CD4-positive, alpha-beta T cell treated with Interleukin-6 for 4 hours (primary cell): ENCODE measurements at regions not wholly inside any gene's neighbourhood (a gene's known extent, or its start where the extent isn't known, plus 50 kb on each side); places are given as distances from the start of the nearest gene placed in this dataset.
"Not testable (repeated sequence)": the region's sequence is repeated elsewhere in the genome, so short reads cannot be mapped to it uniquely, and the experiment has no call there.

Source experiments
- DNase-seq: peaks from one replicate; pipeline ENCODE4 v3.0.0-alpha.2; 2020; ENCODE audit warnings: mixed read lengths

DNA sequence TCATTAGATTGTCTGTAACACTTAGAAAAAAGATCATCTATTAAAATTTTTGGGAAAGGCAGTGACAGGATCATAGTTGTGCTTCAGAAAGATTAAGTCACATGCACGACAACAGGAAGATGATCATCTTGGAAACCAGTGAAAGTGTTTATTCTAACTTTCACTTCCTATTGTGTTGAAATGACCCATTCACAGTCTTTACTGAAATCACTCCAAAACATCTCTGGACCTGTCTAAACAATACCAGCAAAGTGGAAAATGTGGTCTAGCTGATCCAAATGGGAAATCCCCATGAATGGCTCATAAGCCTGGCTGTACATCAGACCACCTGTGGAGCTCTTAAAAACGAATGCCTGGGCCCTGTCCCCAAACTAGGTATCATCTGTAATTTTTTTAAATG, 111.1 kb upstream of the ETV3 start:
- no peak for DNase-seq

DNA sequence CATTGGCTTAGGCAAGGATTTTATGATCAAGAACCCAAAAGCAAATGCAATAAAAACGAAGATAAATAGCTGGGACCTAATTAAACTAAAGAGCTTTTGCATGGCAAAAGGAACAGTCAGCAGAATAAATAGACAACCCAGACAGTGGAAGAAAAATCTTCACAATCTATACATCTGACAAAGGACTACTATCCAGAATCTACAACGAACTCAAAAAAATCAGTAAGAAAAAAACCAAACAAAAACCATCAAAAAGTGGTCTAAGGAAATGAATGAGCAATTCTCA, 109.5 kb upstream of the ETV3 start:
- DNase-seq = not testable (repeated sequence)

DNA sequence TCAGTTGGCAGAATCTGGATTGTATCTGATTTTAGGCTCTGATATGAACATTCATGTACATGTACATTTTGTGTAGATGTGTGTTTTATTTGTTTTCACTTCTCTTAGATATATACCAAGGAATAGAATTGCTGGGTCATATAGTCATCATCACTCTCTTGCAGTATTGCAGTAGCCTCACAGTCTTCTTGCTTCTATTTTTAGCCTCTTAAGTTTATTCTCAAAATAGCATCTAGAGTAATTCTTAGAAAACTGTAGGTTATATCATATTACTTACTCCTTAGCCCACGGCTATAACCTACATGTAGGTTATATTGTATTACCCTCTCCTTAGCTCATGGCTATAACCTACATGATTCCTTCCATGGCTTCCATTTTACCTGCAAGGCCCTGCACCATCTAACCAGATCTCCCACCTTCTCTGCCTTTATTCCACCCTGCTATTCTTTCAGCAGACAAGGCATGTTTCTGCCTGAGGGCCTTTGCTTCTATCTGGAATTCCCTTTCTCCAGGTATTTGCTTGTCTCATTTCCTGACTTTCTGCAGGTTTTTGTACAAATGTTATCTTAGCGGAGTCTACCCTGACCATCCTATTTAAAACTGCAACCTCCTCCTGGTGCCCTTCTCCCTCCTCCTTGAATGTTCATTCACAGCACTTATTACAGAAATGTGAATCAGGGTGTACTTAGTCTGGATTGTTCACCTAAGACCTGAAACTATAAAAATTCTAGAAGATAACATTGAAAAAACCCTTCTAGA, 109.0 kb upstream of the ETV3 start:
- no peak for DNase-seq

DNA sequence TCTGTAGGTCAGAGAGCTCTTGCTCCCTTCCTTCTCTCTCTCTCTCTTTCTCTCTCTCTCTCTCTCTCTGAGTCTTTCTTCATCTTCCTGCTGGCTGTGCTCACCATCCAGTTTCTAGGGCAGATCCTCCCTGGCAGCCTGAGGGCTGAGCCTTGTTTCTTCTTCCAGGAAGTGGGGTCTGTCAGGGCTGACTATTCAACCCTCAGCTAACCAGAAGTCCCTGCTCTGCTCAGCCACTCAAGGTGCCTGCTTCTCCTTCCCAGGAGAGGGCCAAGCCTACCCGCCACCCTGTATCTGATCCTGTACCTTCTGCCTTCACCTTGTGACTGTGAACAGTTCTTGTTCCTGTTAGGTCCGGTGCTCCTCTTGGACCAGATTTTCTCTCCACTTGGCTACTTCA, 107.6 kb upstream of the ETV3 start:
- no peak for DNase-seq

DNA sequence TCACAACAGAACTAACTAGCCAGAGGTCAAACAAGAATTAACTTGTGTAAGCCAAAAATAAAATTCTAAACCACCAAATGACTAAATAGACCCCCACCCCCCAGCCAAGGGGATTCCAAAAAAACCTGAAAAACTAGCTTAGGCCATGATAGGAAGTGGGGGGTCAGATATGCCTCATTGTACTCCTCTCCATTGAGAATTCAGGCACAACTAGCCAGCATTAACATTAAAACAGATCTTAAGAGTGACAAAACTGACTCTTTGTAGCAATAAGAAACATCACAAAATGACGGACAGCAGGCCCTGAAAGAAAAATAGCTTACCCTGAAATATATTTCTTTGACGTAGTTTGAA, 103.0 kb upstream of the ETV3 start:
- DNase-seq = no peak

DNA sequence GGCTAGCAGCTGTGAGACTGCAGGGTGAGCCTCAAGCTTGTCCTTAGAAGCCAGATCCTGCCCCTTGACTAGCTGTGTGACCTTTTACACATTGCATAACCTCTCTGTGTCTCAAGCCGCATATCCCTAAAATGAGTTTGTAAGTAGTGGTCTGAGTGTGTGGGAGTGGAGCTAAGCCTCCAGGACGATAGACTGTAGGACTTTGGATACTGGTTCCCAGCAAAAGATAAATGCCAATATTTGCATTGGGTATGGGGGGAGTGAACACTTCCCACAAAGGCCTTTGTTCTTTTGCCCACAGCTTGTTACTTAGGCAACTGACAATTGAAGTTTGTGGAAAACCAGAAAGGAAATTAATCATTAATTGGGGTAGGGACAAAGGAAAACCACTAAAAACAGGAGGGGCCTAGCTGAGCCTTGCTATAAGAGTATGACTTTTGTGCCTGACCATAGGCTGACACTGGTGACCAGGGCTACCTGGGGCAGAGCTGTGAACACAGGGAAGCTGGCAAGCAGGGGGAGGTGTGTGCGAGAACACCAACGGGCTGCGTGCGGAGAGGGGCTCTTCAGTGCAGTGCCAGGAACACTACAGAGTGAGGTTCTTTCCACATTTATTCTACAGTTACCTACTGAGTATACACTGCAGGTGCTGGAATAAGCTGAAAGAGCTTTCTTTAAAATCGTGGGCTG, 102.4 kb upstream of the ETV3 start:
- no peak for DNase-seq

DNA sequence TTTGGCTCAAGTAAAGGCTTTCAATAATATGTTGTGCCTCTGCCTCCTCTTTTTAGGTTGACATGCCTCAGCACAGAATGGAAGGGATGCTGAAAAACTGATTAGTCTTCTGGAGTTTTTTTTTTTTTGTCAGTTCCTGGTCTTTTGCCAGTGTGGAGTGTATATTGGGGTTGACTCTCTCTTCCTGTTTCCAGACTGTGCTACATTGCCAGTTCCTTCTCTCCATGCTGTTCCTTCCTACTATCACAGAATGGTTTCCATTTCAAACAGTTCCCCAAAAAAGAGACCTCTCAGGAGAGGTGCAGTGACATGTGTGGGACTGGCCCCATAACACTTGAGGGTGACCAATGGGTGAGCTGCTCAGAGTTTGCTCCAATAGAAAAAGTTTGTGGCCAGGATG, 101.7 kb upstream of the ETV3 start:
- no peak for DNase-seq

DNA sequence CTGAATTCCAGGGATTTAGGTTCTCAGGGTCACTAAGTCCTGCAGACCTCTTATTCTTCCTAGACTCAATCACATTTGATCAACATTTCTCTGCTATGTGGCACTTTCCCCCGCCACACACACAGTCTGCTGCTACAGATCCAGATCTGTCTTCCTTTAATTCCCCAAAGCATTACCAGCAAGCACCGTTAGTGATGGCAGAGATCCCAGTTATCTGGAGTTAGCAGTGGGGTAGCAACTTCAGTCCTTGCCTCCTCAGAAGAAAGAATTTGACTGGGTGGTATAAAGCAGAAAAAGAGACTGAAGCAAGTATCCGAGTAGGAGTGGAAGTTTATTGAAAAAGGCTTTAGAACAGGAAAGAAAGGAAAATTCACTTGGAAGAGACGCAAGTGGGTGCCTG, 100.4 kb upstream of the ETV3 start:
- no peak for DNase-seq

DNA sequence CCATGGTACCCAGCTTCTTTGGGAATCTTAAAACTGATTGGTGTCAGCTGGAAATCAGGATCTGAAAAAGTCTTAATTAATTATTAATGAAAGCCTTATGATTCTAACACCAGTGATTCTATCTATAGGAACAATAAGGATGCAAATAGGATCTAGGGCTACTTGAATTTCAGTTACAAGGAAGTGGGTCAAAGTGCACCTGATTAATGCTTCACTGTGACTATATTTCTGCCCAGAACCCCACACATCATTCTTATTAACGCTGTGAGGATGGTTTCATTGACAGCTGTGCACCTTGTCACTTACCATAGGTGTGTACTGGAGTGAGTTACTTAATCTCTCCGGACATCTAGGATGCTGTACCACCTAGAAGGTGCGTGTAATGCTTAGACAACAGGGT, 99.8 kb upstream of the ETV3 start:
- DNase-seq = no peak

DNA sequence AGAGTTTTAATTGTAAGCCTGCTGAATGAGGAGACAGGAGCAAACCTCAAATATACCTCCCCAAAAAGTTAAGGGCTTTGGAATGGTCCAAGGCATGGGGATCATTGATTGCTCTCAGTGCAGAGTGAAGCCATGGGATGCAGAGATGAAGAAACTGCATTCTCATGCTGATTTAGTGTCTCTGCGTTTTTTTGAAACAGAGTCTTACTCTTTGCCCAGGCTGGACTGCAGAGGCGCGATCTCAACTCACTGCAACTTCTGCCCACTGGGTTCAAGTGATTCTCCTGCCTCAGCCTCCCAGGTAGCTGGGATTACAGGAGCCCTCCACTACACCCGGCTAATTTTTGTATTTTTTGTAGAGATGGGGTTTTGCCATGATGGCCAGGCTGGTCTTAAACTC, 99.3 kb upstream of the ETV3 start:
- no peak for DNase-seq

DNA sequence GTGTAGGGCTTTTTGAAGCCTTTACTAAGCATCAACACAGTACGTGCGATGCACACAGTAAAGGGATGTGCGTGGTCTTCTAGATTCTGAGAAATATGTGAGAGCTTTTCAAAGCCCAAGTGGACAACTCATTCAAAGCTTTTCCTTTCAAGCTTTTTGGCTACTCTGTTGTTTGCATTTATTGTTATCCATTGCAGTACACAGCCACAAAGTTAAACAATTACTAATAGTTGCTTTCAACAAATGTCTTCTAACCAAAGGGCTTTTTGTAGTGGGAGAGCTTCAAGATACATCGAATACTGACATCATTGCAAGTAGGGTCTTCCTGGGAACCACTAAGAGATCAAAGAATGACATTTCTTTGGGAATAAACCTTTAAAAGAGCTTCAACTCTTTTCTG, 97.9 kb upstream of the ETV3 start:
- no peak for DNase-seq

DNA sequence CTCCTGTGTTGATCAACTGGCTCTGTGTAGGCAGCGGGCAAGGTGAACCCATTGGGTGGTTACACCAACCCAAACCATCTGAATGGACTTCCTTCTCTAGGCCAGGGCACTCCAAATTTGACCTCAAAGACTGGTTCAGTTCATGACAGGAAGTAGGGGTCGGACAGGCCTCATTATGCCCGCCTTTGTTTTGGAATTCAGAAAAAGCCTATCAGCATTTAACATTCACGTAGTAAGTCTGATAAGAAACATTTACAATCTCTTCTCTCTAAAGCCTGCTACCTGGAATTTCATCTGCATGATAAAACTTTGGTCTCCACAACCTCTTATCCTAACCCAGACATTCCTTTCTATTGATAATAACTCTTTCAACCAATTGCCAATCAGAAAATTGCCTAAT, 97.1 kb upstream of the ETV3 start:
- no peak for DNase-seq

DNA sequence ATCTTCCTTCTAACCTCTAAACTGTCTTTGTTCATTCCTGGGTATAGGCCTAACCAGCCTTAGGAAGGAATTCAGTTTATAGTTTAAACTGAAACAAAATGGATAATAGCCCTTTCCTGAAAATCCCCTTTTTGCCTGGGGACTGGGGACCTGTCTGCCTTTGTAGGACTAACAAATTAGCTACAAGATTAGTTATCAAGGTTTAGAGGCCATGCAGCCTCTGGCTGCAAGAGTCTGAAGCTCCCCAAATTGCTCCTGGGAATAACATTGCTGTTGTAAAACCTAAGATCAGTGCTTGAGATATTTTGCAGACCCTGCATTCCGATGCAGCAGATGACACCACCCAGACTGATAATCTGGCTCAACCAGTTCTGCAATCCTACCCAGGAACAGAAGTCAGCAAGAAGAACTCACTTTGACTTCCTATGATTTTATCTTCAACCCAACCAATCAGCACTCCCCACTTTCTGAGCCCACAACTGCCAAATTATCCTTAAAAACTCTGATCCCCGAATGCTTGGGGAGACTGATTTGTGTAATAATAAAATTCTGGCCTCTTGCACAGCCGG, 96.6 kb upstream of the ETV3 start:
- no peak for DNase-seq

DNA sequence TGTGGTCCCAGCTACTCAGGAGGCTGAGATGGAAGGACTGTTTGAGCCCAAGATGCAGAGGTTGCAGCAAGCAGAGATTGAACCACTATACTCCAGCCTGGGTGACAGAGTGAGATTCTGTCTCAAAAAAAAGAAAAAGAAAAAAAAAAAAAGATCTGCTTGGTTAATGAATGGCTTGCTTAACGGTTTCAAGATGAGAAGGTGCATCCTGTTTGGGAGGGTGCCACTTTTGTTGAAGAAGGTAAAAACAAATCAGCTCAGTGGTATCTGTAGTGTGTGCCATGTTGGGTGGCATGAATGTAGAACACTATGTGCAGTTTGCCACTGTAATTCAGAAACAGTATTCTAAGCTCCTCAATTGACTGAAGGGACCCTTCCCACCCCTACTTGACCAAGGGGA, 94.9 kb upstream of the ETV3 start:
- no peak for DNase-seq

DNA sequence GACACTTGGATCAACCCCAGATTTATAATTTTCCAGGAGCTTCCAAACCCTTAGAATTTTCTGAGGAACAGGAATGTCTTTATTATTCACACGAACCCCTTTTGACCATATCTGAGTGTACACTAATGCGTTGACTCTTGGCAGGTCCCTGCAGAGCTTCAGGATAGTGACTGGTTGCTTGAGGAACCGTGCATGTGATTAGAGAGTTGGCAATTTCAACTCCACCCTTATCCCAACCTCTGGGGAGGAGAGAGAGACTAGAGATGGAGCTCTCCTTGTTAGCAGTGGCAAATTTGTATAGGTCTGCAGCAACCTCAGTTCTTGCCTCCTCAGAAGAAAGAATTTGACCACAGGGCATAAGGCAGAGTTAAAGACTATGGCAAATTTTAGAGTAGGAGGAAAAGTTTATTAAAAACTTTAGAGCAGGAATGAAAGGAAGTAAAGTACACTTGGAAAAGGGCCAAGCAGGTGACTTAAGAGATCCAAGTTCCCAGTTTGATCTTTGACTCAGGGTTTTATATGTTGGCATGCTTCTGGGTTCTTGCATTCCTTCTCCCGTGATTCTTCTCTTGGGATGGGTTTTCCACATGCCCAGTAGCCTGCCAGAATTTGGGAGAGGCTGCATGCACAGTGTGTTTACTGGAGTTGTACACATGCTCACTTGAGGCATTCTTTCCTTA, 93.8 kb upstream of the ETV3 start:
- no peak for DNase-seq

DNA sequence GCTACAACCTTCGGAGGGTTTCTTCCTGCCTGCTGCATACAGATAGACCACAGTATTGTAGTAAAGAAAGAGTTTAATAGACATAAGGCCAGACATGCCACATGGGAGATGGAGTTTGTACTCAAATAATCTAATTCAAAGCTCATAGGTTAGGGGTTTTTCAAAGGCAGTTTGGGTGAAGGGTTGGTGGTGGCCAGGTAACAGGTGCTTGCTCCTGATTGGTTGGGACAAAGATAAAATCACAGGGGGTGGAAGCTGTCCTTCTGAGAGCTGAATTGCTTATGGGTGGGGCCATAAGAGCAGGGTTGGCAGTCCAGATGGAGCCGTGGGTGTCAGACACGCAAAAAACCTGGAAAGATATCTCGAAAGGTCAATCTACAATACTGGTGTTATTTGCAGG, 92.3 kb upstream of the ETV3 start:
- no peak for DNase-seq

DNA sequence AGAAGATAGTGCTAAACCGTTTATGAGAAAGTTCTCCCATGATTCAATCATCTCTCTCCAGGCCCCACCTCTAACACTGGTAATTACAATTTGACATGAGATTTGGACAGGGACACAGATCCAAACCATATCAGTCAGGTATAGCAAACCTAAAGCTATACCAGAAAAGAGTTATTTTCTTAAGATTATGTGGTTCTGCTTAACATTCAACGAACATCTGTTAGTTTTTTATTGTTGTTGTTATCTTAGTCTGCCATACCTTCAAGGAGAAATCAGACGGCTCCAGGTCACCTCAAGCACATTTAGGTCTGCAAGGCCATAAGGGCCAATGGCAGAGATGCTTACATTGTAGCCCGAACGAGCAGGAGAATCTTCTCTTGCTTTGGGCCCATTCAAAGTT, 89.5 kb upstream of the ETV3 start:
- no peak for DNase-seq

DNA sequence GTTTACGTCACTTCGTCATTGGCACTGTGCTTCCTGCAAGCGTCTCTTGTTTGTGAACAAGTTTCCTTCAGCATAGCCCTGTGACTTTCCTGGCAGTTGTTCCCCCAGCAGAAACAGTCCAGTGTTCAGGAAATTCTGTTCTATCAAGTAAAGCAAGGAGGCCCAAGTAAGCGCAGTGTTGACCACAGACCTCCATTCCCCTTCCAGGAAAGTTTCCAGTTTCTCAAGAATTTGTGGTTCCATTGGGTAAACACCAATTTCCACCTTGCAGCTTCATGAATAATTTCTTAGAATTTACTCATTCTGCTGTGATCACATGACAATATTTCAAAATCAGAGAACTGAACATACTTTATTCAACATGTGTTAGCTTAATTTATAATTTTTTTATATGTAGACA, 88.5 kb upstream of the ETV3 start:
- DNase-seq = no peak

DNA sequence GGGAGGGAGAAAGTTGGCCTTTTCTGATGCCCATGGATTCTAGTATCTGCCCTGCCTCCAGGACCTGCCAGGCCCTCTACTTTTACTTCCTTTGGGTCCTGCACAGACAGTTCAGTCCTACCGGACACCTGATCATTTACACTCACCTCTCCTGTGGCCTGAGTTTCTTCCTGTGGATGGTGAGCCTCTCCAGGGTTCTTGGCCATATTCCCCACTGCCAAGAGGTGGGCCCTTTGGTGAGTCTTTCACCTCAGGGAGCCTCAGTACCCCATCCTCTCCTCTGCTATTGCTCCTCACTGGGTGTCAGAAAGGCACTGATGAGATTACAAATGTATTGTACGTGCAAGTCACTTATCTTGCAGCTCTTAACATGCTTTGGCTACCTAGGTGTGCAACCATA, 81.4 kb upstream of the ETV3 start:
- DNase-seq = no peak

DNA sequence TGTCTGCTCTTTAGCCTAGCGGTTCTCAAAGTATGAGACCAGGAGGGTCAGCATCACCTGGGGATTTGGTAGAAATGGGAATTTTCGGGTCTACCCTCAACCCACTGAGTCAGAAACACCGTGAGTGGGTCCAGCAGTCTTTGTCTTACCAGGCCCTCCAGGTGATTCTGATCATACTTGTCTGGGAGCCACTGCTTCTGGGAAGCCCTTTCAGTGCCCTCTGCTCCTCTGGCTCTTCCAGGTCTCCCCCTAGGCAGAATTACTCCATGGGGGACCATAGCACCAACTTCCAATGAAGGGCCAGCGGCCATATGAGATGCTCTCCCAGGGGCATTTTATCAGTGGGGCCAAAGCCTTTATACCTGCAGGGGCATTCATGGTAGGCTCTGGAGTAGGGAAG, 81.0 kb upstream of the ETV3 start:
- DNase-seq = no peak

DNA sequence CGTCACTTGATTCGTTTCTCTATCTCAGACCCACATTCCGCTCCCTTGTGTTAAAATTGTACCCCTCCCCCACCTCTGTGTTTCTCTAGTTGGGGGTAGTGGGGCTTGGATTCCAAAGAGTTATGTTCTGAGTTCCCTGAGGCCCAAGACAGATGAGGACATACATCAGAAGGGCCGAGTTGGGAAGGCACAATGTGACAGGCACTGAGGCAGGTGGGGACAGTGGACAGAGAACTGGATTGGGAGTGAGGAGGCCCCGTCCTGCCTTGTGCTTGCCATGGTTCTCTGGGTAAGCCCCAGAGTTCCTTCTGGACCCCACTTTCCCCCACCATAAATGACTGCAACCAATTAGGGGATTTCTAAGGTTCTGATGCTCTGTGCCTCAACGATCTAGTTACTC, 80.5 kb upstream of the ETV3 start:
- DNase-seq = no peak

DNA sequence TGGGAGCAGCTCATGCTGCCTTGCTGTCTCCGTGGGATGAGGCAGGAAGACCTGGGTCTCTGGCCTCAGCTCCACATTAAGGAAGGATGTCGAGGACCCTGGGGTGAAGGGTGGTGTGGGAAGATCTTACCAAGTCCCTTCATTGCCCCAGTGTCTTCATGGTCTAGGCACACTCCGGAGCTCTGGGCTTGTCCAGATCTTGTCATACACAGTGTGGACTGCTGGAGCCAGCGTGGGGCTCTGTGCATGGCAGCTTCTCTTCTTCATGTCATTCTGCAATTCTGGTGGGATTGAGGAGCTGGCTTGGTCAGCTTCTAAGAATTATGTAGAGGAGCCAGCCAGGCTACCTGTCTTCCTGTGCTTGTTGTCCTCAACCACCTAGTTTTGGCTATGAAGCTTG, 79.3 kb upstream of the ETV3 start:
- DNase-seq = no peak

DNA sequence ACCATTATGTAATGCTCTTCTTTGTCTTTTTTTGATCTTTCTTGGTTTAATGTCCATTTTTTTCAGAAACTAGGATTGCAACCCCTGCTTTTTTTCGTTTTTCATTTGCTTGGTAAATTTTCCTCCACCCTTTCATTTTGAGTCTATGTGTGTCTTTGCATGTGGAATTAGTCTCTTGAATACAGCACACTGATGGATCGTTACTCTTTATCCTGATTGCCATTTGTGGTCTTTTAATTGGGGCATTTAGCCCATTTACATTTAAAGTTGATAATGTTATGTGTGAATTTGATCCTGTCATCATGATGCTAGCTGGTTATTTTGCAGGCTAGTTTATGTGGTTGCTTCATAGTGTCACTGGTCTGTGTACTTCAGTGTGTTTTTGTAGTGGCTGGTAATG, 75.6 kb upstream of the ETV3 start:
- DNase-seq = no peak

DNA sequence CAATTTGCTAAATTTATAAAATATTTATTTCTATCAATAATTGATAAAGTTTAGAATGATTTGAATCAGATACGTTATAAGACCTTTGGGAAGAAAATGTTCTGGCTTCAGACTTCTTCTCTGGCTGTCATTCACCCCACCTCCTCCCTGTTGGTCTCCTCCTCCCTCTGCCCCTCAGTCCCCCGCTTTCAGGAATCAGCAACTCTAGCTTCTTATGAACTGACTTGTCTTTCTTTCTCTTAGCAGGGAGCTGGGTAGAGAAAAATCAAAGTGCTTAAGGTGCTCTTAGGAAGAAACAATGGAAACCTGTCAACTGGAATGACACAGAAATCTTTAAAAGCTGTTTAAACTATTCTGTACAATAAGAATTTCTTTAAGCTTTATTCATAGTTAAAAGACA, 71.3 kb upstream of the ETV3 start:
- DNase-seq = no peak
